Prostate gland (tissue), 2 donors: ENCODE measurements at regions not wholly inside any gene's neighbourhood (a gene's known extent, or its start where the extent isn't known, plus 50 kb on each side); places are given as distances from the start of the nearest gene placed in this dataset.

Source experiments
- CTCF ChIP-seq, 4 experiments: fragments of 200-600 bp in 2 of 4; fragments of 450-650 bp in 2 of 4; sonication (generic) in 2 of 4; IDR thresholded peaks; 1 replicate in 3 of 4; 2 replicates in 1 of 4; pipeline ENCODE4 v1.5.1; 2016 to 2019; ENCODE audit warnings: antibody characterized with exemption in 4 of 4, mild to moderate bottlenecking in 2 of 4, moderate library complexity in 2 of 4
- POLR2A ChIP-seq: fragments of 450-650 bp; IDR thresholded peaks from one replicate; pipeline ENCODE4 v1.6.1; 2016; ENCODE audit warnings: antibody characterized with exemption, mild to moderate bottlenecking
- POLR2AphosphoS5 ChIP-seq: sonication (generic); formaldehyde crosslinking; IDR thresholded peaks from one replicate; pipeline ENCODE4 v1.6.1; 2017; ENCODE audit warnings: antibody characterized with exemption

DNA sequence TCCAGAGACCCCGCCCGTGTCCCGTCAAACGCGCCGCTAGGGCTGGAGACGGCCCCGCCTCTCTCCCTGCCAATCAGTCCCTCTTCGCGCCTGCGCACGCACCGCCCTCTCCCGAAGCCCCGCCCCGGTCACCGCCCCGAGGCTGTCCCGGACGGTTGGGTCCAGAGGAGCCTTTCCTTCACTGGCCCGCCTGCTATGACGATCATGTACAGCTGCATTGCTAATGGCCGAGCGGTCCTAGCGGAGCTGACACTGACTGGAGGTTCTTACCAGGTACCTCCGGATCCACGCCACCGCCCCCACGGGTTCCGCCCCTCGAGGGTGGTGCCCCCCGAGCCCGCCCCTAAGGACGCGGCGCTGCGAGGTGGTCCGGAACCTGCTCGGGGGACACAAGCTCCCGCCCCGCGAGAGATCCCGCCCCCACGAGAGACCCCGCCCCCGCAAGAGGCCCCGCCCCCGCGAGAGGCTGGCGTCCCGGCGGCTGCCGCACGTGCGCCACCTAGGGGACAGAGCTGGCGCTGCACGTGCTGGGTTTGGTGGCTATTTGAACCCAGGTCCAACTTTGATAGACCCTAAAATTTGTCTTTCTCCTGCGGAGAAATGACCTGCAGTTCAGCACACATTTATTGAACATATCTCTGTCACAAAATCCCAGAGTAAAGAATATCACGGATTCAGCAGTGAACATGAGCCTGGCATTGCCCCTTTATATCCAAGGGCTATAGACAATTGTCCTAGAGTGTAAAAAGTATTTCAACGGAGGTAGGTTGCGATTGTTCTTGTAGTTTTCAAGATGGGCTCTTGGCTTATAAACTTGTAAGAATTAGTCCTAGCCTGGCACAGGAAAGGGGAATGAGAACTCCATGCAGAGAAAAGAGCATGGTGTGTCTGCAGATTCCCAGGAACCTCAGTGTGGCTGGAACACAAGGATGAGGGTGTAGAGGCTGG is 88.7 kb downstream of the HNRNPD start:
- TF ChIP-seq CTCF (IDR thresholded peaks at IDR 0.05), result peak; percentile 73 to 94 (median 88)
- peak; percentile 21 for TF ChIP-seq POLR2A
- TF ChIP-seq POLR2AphosphoS5, result peak; percentile 94
